ENCODE measurements at regions not wholly inside any gene's neighbourhood (a gene's known extent, or its start where the extent isn't known, plus 50 kb on each side); places are given as distances from the start of the nearest gene placed in this dataset.

DNA sequence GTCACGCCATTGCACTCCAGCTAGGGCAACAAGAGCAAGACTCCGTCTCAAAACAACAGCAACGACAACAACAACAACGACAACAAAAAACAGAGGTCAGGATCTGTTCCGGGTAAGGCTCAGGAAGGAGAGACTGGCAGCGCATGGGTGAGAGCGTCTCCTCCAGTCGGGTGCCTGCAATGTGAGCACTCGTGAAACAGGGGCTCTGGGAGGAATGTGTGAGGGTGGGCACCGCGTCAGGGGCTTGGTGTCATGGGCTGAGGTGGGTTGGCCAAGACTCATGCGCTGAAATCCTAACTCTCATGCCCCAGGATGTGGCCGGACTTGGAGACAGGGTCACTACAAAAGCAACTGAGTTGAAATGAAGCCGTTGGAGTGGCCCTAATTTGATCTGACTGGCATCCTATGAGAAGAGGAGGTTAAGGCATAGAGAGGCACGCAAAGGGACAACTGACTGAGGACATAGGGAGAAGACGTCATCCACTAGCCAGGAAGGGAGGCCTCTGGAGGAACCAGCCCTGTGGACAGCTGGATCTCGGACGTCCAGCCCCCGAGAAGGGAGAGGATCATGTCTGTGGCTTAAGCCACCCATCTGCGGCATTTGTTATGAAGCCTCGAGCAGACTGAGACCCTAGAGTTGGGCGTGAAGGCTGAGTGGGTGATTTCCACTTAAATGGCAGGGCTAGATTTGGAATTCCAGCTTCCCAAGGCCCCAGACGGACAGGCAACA lies 241.5 kb upstream of the PITRM1 start:
- no peak for DNase-seq (ENCODE audit: low read depth)
- TF ChIP-seq, protein P1, sequence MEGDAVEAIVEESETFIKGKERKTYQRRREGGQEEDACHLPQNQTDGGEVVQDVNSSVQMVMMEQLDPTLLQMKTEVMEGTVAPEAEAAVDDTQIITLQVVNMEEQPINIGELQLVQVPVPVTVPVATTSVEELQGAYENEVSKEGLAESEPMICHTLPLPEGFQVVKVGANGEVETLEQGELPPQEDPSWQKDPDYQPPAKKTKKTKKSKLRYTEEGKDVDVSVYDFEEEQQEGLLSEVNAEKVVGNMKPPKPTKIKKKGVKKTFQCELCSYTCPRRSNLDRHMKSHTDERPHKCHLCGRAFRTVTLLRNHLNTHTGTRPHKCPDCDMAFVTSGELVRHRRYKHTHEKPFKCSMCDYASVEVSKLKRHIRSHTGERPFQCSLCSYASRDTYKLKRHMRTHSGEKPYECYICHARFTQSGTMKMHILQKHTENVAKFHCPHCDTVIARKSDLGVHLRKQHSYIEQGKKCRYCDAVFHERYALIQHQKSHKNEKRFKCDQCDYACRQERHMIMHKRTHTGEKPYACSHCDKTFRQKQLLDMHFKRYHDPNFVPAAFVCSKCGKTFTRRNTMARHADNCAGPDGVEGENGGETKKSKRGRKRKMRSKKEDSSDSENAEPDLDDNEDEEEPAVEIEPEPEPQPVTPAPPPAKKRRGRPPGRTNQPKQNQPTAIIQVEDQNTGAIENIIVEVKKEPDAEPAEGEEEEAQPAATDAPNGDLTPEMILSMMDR (IDR thresholded peaks at IDR 0.05; ENCODE audit: low read length, missing control alignments): no peak

DNA sequence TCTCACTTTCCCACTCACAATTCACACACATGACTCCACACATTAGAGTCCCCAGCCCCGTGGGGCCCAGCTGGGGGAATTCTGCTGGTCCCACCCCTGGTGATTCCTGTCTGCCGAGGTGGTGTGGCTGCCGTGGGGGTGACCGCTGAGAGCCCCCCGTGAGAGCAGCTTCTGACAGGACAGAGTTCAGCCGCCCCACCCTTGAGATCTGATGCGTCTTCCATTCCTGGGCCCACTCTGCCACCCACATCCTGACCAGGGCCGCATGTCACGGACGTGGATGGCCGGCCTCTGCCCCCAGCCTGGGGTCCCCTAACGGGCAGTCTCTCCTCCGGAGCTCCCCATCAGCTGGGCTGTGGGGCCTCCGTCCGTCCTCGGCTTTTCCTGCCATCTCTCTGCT lies 240.1 kb upstream of the PITRM1 start:
- no peak for DNase-seq (ENCODE audit: low read depth)
- TF ChIP-seq, protein P1 (IDR thresholded peaks at IDR 0.05; ENCODE audit: low read length, missing control alignments): no peak
- H3K4me3 ChIP-seq (replicated peaks; ENCODE audit: low read depth, low read length): no peak overlapping the region

More for the DNA sequence above, 241.5 kb upstream of the PITRM1 start:
- no peak overlapping the region for H3K4me3 ChIP-seq (replicated peaks; ENCODE audit: low read depth, low read length)

DNA sequence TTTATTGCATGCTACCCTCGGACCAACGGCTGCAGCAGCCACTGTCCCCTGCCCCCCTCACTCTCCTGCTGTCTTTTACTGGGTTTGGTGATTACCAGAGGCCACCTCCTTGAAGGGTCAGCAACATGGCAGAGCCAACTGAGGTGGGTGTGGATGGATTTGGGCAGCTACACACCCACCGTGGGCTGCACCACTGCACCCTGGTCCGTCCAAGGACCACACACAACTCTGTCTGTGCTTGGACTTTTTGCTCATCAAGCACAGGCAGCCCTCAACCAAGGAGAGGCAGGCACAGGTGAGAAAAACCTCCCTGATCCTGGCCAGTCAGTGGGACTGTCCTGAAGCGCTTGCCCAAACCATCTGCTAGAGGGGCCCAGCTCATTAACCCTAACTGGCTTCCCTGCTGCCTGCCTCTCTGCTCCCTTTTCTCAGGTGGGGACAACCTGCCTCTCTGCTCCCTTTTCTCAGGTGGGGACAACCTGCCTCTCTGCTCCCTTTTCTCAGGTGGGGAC lies 239.5 kb upstream of the PITRM1 start:
- no peak for DNase-seq (ENCODE audit: low read depth)
- TF ChIP-seq, protein P1 (IDR thresholded peaks at IDR 0.05; ENCODE audit: low read length, missing control alignments): no peak
- H3K4me3 ChIP-seq (replicated peaks; ENCODE audit: low read depth, low read length): no peak overlapping the region

DNA sequence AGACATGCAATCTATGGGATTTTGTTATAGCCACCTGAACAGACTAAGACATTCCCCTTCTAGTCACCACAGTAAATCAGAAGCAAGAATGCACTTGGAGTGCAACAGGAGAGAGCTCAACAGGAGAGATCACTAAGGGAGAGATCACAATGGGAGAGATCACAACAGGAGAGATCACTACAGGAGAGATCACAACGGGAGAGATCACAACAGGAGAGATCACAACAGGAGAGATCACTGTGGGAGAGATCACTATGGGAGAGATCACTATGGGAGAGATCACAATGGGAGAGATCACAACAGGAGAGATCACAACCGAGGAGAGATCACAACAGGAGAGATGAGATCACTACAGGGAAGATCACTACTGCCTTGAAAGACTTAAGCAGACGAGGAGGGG lies 238.5 kb upstream of the PITRM1 start:
- DNase-seq (ENCODE audit: low read depth): no peak
- TF ChIP-seq, protein P1 (IDR thresholded peaks at IDR 0.05; ENCODE audit: low read length, missing control alignments): no peak
- no peak overlapping the region for H3K4me3 ChIP-seq (replicated peaks; ENCODE audit: low read depth, low read length)

DNA sequence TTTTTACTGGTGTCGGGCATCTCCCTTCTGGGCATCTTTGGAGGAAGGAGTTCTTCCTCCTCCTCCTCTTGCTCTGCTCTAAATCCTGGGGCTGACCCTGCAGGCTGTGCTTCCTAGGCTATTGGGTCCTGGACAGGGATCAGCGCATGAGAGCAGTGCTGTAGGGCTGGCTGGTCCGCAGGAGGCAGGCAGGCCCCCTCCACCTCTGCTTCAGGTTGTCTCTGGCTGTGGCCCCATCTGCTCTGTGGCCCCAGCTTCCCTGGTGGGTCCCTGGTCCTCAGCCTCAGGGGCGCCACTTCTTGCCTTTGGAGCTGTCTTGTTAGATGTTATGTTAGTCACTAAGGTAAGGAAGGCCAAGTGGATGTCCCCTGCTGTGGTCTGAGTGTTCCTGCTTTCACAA lies 237.3 kb upstream of the PITRM1 start:
- TF ChIP-seq, protein P1 (IDR thresholded peaks at IDR 0.05; ENCODE audit: low read length, missing control alignments): no peak
- DNase-seq (ENCODE audit: low read depth): no peak
- H3K4me3 ChIP-seq (replicated peaks; ENCODE audit: low read depth, low read length): no peak overlapping the region

DNA sequence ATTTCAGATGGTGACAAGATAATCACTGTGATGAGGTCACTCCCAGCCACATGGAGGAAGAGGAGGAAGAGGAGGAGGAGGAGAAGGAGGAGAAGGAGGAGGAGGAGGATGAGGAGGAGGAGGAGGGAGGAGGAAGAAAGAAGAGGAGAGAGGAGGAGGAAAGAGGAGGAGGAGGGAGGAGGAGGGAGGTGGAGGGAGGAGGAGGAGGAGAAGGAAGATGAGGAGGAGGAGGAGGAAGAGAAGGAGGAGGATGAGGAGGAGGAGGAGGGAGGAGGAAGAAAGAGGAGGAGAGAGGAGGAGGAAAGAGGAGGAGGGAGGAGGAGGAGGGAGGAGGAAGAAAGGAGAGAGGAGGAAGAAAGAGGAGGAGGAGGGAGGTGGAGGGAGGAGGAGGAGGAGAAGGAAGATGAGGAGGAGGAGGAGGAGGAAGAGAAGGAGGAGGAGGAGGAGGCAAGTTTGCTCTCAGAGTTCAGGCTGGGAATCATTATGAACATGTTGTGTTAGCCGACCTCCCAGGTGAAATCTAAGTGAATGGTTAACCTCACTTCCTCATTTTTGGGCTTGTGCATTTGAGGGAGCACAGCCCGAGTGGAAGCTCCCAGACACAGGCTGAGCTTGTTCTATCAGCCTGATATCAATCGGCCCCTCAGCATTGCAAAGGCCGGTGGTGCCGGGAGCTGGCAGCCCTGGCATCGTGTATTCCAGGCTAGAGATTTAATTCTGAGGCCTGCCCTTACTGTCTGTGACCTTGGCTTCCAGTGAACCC lies 236.2 kb upstream of the PITRM1 start:
- DNase-seq (ENCODE audit: low read depth): no peak
- TF ChIP-seq, protein P1 (IDR thresholded peaks at IDR 0.05; ENCODE audit: low read length, missing control alignments): no peak
- H3K4me3 ChIP-seq (replicated peaks; ENCODE audit: low read depth, low read length): no peak overlapping the region
